DMS53 (cell line): ENCODE measurements at regions not wholly inside any gene's neighbourhood (a gene's known extent, or its start where the extent isn't known, plus 50 kb on each side); places are given as distances from the start of the nearest gene placed in this dataset.
"Not testable (repeated sequence)": the region's sequence is repeated elsewhere in the genome, so short reads cannot be mapped to it uniquely, and the experiment has no call there.

Source experiments
- DNase-seq: peaks from one replicate; lab custom pipeline; 2025; lab: John Stamatoyannopoulos, UW

DNA sequence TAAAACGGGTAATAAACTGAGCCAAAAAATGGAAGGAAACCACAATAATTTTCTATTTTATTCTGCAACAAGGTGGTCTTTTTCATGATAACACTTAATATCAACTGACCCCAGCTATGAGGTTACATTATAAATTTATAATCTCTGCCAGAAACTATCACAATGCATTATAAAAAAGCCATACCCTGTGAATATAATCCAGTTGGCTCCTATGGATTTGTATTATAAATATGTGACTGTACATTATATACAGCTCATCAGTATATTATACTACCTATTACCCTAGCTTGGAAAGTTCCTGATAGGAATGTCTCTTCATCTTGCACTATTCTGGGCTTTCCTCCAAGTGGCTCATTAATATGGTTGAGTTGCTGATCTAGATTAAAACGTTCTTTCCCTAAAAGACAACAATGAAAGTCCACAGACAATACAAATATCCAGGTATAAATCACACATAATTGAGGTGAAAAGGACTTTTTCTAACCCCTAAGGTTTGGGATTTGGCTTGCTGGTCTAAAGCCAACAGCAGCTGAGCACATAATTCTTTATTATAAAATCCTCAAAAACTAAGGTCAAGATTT is 487.7 kb downstream of the TTLL7 start:
- DNase-seq, result no peak

GRCh38 chr1:83509301-83509781 is 489.6 kb downstream of the TTLL7 start:
- no peak for DNase-seq

GRCh38 chr1:83508485-83509151 is 490.3 kb downstream of the TTLL7 start:
- no peak for DNase-seq

DNA sequence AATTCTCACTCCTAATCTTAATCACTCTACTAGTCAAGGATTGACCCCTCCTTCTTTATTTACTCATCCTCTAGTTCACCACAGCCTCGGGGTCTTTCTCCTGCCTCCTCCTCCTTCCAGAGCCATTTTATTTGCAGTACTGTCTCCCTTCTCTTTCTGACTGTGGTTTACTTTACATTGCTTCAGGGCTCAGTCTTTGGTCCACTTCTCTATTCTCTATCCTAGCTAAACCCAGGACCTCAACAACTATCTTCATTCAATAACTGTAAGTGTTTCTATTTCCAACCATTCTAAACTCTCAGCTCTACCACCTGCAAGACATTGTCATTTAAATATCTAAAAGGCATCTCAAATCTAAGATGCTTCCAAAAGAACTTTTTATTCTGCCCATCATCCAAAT is 493.8 kb downstream of the TTLL7 start:
- DNase-seq, result no peak

GRCh38 chr1:83503153-83503552 is 495.8 kb downstream of the TTLL7 start:
- no peak for DNase-seq

DNA sequence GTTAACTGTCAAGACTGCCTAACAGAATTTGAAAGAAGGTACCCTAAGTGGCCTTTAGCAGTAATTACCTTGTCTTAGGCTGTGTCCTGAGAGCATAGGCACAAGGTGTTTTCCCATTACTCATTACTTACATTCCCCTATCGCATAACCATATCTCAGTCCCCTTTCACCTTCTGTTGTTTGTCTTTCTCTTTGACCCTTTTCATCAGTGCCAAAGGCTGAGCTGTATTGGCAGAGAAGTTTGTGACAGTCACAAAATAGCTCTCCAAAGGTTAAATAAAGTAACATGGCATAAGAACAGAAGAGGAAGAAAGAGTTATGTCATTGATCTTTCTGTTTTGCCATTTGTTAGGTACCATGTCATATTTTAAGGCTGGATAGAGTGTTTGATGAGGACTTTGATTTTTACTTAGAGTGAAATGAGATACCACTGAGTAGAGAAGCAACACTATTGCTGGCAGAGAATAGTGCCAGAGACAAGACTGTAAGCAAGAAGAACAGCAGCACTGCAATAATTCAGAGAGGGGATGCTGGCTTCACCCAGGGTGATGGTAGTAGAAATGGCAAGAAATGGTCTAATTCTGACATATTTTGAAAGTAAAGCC is 497.8 kb downstream of the TTLL7 start:
- DNase-seq, result peak; percentile 40

DNA sequence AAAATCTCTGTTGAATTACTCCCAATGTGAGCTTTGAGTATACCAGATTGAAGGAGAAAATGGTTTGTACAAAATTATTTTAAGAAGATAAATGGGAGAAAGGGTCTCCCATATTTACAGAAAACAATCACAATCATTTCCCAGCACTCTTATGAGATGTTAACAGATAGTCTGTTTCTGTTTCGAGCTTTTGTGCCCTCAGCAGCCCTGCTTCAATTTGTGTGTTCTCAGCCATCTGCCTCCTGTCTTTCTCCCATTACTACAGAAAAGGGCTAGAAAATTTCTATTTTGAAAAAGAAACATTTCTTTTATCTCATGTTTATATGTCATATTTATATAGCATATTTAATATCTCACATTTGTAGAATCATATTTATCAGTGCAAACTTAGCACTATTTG is 498.4 kb downstream of the TTLL7 start:
- no peak for DNase-seq

- DNase-seq, result no peak
Observed at GRCh38 chr1:83499998-83500397, 498.9 kb downstream of the TTLL7 start.

- DNase-seq, result peak; percentile 46
Observed at GRCh38 chr1:83497563-83497962, 501.4 kb downstream of the TTLL7 start.

GRCh38 chr1:83495560-83495959 is 503.4 kb downstream of the TTLL7 start:
- no peak for DNase-seq

GRCh38 chr1:83493633-83494032 is 505.3 kb downstream of the TTLL7 start:
- DNase-seq, result no peak

GRCh38 chr1:83491930-83492329 is 507.0 kb downstream of the TTLL7 start:
- no peak for DNase-seq

DNA sequence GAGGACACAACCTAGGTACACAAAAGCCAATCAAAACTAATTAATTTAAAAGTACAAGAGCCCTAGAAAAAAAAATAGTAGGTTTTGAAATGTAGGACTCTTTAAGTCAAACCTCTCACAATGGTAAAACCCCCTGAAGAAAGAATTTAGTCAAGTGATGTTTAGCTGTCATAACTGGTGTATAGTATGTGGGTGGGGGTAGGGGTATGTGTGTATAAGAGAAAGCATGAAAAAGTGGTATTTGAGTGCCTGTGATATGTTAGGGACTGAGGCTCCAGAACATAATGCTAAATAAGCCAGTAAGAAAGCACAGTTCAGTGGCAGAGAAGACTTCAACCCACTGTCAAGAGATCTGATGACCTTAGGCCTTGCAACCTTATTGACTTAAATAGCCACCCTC is 507.9 kb downstream of the TTLL7 start:
- no peak for DNase-seq

DNA sequence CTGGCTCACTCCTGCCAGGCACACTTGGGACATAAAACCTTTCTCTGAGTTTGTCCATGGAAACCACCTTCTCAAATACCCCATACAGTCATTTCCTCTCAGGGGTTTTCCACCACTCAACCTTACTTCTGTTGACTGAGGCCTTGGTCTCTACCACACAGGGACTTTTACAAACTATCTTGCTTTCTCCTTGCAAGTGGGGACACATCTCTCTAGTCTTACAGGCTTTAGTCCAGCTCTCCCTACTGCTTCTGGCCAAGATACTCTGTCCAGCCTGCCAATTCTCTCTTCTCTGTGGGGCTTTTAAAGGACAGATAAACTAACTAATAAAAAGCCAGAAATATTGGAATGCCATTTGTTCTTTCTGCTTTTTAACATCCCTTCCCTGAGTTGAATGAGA is 510.8 kb downstream of the TTLL7 start:
- DNase-seq, result not testable (repeated sequence)

GRCh38 chr1:83487460-83487859 is 511.5 kb downstream of the TTLL7 start:
- not testable (repeated sequence) for DNase-seq

- DNase-seq, result not testable (repeated sequence)
Observed at GRCh38 chr1:83485314-83486019, 513.5 kb downstream of the TTLL7 start.

GRCh38 chr1:83481284-83481683 is 517.6 kb downstream of the TTLL7 start:
- not testable (repeated sequence) for DNase-seq

GRCh38 chr1:83479591-83480239 is 519.2 kb downstream of the TTLL7 start:
- peak; percentile 19 for DNase-seq

DNA sequence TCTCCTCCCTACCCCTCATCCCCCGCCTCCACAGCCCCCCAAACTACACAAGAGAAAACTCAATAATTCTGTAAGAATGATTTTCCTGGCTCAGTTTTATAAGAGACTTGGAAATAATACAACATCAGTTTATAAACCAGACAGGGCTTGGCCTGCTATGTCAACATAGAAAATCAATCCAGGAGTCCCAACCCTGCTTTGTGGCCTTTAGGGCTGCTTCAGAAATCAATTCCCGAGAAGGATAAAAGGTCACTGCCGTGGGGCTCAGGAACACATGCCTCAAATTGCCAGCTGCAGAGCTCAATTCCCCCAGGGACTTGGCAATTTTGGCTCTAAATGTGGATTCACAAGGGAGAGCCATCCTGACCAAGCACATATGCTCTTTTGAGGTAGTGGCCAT is 520.8 kb downstream of the TTLL7 start:
- DNase-seq, result not testable (repeated sequence)

DNA sequence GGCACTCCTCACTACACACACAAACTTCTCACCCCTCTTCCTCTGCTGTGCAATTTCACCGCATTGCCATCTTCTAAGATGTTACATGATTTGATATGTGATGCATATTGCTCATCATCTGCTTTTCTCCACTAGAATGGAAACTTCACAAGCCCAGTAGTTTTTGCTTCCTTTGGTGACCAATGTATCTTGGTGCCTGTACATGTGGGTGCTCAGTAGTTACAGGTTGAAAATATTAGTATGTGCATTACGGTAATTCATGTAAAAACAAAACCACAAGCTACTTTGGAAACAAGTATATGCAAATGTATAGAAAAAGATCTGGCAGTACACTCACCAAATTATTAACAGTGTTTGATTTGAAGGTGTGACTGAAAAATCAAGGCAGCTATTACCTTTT is 522.4 kb downstream of the TTLL7 start:
- not testable (repeated sequence) for DNase-seq

- DNase-seq, result not testable (repeated sequence)
Observed at GRCh38 chr1:83474946-83475345, 524.0 kb downstream of the TTLL7 start.

DNA sequence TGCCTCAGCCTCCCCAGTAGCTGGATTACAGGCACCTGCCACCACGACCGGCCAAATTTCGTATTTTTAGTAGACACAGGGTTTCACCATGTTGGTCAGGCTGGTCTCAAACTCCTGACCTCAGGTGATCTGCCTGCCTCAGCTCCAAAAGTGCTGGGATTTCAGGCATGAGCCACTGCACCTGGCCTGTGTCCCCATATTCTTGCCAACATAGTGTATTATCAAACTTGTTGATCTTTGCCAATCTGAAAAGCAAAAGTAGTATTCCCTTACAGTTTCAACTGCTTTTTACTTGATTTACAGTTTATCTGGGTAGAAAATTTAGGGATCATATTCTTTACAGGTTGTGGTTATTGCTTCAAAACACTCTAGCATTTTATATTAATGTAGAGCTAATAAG is 524.9 kb downstream of the TTLL7 start:
- DNase-seq, result not testable (repeated sequence)
